Myocyte (in vitro differentiated cells): ENCODE measurements at regions not wholly inside any gene's neighbourhood (a gene's known extent, or its start where the extent isn't known, plus 50 kb on each side); places are given as distances from the start of the nearest gene placed in this dataset.
A peak's percentile ranks its signal among the peaks of the same experiment; 100 is the strongest.
"Not testable (repeated sequence)": the region's sequence is repeated elsewhere in the genome, so short reads cannot be mapped to it uniquely, and the experiment has no call there.

ENCODE experiments used
- DNase-seq: peaks from one replicate; pipeline ENCODE4 v3.0.0-alpha.2; 2012; ENCODE audit warnings: low read depth

DNA sequence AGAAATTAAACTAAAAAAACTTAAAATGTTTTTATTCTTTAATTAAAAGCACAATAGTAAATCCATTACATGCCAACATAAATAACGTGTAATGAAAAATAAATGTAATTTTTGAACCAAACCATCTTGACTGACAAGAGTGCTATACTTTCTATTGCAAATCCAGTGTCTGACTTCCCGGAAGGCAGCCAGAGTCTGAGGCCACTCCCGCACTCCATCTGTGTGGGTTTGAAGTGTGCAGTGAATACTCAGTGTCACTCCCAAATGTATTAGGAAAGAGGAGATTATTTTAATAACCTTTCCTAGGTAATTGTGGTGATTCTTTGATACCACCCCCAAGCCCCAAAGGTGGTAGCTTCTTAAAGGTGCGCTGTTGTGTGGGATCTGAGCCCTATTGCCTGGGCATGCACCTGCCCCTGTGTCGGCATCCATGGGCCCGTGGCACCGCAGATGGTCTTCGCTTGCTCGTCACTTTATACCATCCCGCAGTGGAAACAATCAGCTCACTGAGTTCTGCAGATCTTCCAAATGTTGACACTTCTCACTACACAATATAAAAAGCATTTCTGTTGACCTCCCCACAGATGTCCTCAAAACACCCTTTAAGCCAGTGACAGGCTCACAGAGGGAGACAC, 391.2 kb downstream of the THBS2 start:
- no peak for DNase-seq

DNA sequence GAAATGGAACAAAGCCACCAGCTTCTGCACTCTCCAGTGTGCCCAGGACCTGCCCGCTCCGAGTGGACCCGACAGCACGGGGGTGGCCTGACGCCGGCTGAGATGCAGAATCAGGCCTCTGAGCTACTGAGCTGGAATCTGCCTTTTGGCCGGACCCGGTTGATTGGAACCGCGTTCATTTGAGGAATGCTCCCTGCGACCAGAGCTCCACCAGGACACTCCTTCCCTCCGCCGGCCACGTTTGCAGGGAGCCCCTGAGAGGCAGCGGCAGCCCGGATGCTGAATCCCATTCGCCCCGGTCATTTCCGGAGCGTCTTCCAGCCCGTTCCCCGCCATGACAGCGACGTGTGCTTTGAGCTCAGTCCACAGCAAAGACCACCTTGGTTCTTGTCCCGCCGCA, 392.7 kb downstream of the THBS2 start:
- no peak for DNase-seq

DNA sequence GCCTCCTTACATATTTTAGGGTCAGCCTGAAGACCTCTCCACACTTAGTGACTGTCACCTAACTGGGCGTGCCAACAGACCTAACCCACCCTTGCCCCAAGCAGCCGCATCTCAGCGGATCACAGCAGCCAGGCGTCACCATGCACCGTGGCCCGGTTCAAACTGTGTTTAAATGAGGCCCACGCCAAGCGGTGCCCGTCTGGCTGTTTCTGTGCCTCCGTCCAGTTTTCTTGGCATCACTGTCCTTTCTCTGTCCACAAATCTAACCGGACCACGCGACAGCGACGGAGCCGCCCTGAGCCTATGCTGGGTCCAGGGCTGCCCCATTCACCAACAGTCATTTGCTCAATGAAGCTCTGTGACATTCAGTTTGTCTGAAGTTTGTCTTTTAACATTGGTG, 393.3 kb downstream of the THBS2 start:
- DNase-seq, result no peak

DNA sequence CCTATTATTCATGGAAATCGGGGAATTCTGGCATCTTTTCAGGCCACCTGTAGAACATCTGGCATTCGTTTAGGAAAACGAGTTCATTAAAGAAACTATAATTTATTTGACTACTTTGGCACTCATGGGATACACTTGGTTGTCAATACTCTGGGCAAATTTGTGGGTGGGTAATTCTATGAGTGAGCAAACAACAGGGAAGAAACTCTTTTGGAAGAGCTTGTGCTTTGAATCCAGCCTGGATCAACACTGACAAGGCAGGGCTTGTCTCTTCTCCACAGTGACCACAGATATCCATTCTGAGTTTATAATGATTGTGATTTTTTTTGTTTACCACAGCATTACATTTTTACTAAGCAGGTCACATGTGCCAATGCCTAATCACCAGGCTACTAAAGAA, 394.7 kb downstream of the THBS2 start:
- no peak for DNase-seq

DNA sequence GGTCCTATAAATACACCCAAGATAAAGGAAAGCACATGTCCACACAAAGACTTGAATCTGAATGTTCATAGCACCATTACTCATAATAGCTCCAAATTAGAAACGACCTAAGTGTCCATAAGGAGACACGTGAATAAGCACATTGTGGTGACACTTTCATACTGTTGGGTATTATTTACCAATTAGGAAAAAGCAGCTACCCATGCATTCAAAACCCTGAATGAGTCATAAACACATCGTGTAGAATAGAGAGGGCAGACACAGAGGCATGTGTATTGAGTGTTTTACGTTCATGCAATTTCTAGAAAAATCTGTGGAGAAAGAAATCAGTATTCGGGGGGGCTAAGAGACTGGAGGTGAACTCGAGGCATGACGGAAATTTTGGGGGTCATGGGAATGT, 396.7 kb downstream of the THBS2 start:
- peak; percentile 32 for DNase-seq

DNA sequence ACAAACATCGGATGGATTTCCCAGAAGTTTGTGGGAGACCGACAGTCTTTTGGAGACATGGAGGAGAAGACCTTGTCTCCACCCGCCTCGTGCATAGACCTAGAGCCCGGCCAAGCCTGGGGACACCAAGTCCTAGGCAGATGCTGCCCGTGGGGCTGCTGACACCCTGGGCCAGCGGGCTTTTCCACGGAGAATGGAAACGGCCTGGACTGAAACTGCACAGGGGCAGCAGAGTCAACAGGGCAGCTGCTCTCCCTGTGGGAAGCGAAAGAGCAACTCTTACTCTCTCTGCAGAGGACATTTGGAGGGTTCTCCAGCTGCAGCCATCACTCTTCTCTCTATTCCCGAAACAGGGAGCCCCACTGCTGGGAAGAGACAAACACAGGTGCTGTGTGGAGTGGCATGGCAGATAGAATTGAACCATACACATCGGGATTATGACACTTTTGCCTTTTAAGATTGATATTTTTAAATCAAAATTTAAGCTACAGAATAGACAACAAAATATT, 401.2 kb downstream of the THBS2 start:
- DNase-seq, result peak; percentile 77

DNA sequence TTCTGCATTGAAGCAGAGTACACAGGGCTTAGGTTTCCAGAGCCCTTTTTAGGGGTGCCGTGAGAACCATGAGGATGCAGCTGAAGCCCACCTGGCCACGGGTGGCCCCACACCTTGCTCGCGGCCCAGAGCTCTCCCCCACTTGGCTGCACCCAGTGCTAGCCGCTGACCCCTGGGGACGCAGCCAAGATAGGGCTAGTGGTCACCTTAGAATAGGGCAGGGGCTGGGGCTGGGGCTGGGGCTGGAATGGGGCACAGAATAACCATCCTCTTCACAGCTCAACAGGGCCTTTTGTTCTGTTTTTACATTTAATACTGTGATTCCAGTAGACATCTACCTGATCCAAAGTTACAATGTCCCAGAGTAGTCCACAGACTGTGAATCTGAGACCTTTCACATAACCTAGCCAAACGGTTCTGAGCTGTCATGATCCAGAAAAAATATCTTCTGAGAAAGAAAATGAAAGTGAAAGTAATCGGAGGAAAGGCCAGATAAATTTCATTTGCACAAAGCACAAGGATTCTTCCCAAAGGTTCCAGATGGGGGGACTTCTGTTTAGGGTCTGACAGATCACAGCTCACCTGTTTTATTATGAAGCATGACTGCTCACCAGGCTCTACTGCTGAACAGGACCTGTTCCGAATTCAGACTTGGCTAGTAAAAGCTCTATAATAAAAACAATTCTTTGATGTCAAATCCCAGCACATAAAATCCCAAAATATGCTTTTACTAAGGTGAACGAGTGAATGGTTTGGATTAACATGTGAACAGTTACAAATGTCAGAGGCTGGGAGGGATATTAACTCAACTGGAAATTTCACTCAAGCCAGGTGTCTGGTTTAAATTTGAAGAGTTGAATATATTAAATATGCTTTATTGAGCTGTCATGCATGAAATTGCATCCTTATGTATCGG, 401.9 kb downstream of the THBS2 start:
- DNase-seq, result peak; percentile 17

DNA sequence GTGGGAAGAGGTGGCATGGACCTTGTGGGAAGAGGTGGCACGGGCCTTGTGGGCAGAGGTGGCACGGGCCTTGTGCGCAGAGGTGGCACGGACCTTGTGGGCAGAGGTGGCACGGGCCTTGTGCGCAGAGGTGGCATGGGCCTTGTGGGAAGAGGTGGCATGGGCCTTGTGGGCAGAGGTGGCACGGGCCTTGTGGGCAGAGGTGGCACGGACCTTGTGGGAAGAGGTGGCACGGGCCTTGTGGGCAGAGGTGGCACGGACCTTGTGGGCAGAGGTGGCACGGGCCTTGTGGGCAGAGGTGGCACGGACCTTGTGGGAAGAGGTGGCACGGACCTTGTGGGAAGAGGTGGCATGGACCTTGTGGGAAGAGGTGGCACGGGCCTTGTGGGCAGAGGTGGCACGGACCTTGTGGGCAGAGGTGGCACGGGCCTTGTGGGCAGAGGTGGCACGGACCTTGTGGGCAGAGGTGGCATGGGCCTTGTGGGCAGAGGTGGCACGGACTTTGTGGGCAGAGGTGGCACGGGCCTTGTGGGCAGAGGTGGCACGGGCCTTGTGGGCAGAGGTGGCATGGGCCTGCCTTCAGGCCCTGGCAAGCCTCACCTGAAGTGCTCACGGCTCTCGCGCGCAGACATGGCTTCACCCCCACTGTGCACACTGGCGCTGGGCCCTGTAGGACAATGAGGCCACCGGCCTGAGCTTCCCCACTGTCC, 403.5 kb downstream of the THBS2 start:
- DNase-seq, result not testable (repeated sequence)

DNA sequence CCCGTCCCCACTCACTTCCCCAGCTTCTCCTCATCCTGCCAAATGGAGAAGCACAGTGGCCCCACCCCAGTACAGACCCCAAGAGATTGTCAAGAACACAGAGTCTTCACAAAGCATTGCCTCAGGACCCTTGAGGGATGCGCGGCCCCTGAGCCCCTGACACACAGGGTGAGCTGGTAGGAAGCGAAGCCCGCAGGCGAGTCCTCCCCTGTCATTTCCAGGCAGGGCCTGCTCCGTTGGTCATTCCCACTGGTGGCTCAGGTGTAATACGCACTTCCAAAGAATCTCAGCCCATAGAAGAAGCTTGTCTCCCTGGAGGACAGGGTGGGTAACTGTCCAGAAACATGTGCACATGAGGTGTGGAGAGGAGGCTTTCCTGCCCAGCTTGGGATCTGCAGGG, 404.2 kb downstream of the THBS2 start:
- DNase-seq, result no peak

DNA sequence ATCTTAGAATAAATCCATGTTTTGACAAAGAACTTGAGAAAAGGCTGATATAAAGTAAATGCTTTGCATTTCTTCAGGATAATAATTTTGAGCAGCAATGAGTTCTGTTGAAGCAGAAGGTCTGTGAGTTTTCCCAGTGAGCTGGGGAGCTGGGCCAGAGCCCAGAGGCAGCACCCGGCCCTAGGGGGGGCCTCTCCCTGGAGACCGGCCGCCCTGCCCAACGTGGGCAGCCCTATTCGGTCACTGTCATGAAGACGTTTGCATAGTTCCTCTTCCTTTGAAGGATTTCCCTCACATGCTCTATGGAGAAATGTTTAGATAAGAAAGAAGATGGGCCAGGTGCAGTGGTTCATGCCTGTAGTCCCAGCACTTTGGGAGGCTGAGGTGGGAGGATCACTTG, 404.8 kb downstream of the THBS2 start:
- DNase-seq, result no peak

DNA sequence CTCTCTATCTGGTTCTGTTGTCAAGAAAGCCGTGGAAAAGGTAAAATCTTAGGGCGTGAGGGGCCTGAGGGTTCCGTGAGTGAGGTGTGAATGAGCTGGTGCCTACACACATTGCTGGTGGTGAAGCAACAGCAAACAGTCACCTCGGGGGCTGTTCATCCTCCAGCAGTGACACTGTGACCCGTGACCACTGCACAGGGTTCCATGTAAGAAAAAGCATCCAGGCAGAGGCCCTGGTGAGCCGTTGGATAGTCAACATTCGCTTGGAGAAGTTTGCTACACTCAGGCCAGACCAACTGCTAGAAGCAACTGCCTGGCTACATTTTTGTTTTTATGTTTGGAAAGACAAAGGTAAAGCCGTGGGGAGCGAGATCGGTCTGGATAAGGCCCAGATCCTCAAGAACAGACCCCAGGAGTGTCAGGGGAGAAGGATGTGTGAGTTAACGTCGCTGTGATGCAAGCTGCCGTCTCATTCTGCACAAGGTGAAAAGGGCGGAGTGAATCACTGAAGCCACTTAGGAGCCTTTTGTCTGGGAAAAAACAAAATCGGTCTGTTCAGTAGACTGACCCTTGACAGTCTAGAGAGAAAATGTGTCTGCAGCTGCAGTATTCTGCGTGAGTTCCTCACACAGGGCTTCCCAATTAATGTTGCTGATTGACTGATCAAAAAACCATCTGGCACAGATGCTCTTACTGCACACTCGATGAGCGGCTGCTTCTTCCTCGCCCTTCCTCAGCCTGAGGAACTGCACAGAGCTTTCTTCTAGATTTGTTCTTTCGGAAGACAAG, 404.0 kb downstream of the SMOC2 start:
- no peak for DNase-seq

DNA sequence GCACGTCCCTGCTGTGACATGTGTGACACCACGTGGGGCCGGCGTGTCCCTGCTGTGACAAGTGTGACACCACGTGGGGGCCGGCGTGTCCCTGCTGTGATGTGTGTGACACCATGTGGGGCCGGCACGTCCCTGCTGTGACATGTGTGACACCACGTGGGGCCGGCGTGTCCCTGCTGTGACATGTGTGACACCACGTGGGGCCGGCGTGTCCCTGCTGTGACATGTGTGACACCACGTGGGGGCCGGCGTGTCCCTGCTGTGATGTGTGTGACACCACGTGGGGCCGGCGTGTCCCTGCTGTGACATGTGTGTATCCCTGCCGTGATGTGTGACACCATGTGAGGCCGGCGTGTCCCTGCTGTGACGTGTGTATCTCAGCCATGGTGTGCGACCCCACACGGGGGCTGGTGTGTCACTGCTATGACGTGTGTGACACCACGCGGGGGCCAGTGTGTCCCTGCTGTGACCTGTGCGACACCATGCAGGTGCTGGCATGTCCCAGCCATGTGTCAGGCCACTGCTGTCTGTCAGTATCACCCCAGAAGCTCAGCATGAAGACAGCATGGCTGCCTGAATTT, 401.7 kb downstream of the SMOC2 start:
- not testable (repeated sequence) for DNase-seq

DNA sequence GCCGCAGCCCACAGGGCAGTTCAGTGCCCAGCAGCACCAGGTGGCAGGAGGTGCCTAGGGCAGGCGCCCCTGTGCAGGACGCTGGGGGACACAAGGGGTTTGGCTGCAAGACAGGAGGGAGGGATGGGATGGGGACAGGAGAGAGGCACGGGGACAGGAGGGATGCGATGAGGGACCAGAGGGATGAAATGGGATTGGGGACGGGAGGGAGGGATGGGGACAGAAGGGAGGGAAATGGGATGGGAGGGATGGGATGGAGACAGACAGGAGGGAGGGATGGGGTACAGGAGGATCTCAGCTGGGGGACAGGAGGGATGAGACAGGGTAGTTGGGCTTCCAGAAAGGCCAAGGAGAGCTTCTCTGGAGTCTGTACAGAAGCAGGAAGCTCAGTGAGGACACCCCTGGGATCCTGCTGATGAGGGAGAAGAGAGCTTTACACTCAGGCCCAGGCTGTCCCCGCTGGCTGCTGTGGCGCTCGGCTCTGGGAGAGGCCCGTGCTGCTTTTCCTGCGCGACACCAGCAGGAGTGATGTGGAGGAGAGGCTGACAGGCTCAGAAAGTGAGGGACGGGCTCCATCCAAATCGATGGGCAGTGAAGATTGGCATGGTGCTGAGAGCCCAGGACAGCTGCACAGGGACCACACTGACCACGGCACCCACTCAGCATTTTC, 400.8 kb downstream of the SMOC2 start:
- no peak for DNase-seq

DNA sequence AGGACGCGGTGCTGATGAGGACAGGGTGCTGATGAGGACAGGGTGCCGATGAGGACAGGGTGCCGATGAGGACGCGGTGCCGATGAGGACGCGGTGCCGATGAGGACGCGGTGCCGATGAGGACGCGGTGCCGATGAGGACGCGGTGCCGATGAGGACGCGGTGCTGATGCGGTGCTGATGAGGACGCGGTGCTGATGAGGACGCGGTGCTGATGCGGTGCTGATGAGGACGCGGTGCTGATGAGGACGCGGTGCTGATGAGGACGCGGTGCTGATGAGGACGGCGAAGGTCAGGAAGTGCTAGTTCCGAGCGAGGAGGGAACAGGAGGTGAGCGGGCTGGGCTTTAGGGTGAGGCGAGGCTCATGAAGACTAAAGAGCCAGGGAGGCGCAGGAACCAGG, 399.9 kb downstream of the SMOC2 start:
- DNase-seq, result not testable (repeated sequence)

DNA sequence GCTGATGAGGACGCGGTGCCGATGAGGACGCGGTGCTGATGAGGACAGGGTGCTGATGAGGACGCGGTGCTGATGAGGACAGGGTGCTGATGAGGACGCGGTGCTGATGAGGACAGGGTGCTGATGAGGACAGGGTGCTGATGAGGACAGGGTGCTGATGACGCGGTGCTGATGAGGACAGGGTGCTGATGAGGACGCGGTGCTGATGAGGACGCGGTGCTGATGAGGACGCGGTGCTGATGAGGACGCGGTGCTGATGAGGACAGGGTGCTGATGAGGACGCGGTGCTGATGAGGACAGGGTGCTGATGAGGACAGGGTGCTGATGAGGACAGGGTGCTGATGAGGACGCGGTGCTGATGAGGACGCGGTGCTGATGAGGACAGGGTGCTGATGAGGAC, 399.3 kb downstream of the SMOC2 start:
- not testable (repeated sequence) for DNase-seq

DNA sequence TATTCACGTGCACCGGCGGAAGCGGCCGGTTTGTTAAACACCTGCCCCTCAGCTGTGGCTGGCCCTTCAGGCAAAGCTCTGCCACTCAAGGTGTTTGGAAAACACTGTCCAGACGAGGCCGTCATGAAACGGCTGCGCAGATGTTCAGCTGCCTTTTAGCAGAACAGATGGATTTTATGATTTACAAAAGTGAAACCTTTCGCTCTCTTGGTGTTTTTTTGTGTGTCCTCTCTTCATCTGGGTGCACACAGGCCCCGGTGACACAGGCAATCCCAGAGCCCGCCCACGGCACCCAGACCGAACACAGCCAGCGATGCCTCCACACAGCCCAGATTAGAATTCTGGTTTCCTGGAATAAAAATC, 397.0 kb downstream of the SMOC2 start:
- no peak for DNase-seq

DNA sequence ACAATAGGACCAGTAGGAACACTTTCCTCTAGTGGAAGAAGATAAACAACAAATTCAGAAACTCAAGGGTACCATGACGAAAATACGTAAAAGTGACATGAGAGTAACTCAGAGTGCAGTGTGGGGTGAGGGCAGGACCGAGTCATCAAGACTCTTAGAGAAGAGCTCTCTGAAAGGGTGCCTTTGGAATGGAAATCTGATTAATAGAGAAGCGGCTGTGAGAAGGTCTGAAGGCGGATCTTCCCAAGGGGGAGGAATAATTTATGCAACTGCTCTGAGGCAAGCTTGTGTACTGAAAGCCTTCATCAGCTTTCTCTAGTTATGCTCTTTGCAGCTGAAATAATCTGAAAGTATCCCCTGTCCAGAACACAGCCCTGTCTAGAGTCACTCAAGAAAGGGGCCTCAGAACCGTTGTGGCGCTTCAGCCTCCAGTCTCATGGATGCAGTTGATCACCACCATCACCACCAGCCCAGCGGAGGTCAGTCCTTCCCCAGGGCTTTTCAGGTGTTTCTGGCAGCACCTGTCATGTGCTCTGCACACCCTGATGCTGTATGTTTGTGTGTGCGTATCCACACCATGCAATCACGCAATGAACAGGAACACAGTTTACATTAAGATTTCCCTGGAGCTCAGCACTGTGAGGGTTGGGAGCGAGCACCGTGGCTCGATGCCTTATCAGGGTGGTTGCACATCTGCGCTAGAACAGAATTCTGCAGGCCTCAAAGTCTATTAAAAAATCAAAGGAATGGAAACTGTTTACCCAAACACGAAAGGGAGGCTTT, 396.5 kb downstream of the SMOC2 start:
- no peak for DNase-seq

DNA sequence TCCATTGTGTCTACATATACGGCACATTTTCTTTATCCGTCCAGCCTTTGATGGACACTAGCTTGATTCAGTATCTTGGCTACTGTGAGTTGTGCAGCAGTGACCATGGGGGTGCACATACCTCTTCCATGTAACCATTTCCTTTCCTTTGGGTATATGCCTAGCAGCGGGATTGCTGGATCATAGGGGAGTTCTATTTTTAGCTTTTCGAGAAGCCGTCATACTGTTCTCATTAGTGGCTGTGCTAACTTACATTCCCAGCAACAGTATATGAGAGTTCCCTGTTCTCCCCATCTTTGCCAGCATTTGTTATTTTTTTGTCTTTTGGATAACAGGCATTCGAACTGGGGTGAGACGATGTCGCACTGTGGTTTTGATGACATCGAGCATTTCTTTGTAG, 395.0 kb downstream of the SMOC2 start:
- DNase-seq, result no peak

DNA sequence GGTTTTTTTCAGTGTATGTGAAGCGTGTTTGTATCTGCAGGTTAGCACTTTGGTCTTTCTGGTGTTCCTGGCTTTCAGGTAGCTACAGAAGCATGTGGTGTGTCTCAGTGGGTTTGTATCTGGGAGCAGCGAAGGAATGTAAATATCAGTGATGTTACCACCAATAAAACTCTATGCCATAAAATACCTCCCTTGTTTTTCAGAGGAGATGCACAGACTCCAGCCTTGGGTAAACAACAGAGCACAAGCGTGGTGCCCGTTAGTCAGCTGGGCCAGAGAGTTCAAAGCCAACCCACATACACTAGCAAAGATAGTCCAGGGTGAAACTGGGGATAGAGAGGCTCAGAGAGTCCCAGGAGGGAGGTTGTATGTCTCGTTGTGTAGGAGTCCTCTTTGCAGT, 393.8 kb downstream of the SMOC2 start:
- no peak for DNase-seq
